GM18868 (cell line): ENCODE measurements at regions not wholly inside any gene's neighbourhood (a gene's known extent, or its start where the extent isn't known, plus 50 kb on each side); places are given as distances from the start of the nearest gene placed in this dataset.
"Not testable (repeated sequence)": the region's sequence is repeated elsewhere in the genome, so short reads cannot be mapped to it uniquely, and the experiment has no call there.

Source experiments
- ATAC-seq: cut with Tn5 transposase; IDR thresholded peaks from one replicate; pipeline ENCODE4 v1.9.1; 2021; ENCODE audit warnings: mild to moderate bottlenecking, moderate library complexity; ENCODE audit not compliant: unreplicated experiment

DNA sequence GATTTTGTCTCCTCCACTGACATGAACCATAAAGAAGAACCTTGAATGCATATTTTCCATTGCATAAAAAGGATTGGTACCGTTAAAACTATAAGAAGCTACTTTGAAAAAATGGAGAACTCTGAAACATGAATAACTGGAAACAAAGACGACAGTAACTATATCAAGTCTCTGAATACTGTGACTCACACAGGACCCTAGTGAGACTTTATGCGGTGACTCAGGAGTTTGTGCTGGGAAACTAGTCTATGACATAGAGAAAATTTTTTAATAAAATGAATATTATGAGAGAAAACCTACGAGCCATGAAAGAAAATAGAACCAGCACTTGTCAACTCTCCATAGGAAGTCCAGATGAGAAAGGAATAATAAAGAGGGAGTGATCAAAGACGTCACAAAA is 339.9 kb upstream of the ADARB2 start:
- ATAC-seq = no peak

DNA sequence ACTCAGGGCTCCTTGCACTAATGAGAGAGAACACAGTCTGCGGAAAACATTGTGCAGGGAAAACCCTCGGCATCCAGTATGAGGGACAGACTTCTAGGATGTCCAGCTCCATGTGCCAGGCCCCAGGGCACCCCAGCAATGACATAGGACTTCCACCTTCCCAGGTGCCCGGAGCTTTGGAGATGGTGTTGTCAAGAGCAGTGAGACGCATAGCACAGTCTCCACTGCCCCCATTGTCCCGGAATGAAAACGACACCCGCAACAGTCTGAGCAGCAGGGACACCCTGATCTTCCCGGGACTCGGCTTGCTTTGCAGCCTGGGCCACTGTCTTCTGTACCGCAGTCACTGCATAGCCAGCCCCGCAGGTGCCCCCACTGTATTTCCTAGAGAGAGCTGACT is 339.2 kb upstream of the ADARB2 start:
- no peak for ATAC-seq

DNA sequence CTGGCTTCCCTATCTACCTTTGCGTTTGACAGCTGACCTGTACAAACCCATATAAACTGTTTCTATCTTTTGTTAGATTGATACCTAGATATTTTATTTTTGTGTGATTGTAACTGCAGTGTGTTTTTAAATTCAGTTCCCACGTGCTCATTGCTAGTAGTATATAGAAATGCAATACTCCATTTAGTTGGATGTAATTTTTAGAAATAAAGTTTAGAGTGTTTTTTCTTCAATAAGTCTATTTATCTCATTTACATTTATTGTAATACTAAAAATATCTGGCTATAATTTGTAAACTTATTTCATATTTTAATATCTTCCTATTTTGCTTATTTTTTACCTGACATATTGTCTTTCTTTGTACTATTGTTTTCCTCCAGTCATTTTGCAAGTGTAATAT is 329.7 kb upstream of the ADARB2 start:
- ATAC-seq = no peak

DNA sequence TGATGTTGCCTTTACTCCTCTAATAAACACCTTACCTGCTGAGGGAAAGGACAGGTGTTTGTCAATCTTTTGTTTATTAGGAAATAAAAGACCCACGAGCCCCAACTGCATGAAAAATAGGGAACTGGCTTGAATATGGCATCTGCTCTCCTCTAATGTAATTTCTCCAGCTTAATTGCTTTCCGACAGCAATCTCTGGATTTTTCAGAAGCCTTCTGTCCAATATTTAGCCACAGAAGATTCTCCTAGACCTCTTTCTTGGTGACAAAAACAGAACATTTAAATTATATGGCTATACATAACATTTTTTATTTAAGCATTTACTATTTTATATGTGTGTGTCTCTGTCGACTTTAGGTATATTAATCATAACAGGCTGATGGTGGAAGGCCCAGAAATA is 317.4 kb upstream of the ADARB2 start:
- no peak for ATAC-seq

DNA sequence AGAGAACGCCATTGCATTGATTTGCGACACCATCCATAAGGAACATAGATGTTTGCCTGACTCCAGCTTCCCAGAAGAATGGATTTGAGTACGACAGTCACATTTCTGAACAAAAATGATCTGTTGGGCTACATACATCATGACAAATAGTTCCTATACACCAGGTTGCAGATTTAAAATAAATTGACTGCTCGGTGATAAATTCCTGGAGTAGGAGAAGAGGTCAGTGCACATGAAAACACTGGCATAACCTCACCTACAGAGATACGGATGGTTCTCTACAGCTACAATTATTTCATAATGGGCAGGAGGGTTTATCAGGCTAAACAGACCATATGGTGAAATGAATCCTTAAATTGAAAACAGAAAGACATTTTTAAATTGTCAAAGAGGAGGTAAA is 316.5 kb upstream of the ADARB2 start:
- ATAC-seq = no peak

DNA sequence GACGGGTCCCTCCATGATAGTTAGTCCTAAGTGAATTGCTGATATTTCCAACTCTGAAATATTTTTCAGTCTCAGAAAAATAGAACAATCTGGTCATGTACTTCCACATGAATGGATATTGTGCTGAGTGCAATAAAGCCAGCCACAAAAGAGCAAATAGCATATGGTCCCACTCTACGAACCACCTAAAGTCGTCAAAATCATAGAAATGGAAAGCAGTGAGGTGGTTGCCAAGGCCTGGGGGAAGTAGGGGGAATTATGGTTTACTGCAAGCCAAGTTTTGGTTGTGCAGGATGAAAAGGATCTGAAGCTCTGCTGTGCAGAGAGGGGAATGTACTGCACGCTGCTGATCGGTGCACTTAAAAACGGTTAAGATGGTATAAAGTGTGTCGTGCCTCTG is 313.8 kb upstream of the ADARB2 start:
- no peak for ATAC-seq

DNA sequence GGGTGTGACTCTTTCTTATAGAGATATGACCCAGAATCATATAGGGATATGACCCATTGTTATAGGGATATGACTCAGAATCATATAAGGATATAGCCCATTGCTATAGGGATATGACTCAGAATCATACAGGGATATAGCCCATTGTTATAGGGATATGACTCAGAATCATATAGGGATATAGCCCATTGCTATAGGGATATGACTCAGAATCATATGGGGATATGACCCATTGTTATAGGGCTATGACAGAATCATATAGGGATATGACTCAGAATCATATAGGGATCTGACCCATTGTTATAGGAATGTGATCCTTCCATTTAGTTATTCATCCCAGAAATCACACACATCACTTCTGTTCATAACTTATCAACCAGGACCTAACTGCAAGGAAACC is 312.2 kb upstream of the ADARB2 start:
- ATAC-seq = no peak

DNA sequence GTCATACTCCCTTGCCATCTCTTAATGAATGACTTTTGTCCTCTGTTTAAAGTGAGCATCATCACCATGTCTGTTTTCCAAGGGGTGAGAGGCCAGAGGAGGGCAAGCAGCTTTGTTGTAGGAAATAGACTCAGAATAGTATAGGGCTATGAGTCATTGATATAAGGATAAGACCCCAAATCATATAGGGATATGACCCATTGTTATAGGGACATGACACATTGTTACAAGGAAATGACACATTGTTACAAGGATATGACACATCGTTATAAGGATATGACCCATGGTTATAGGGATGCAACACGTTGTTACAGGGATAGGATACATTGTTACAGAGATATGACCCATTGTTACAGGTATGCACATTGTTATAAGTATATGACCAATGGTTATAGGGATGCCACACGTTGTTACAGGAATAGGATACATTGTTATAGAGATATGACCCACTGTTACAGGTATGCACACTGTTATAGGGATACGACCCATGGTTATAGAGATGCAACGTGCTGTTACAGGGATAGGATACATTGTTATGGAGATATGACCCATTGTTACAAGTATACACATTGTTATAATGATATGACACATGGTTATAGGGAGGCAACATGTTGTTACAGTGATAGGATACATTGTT is 311.1 kb upstream of the ADARB2 start:
- no peak for ATAC-seq

DNA sequence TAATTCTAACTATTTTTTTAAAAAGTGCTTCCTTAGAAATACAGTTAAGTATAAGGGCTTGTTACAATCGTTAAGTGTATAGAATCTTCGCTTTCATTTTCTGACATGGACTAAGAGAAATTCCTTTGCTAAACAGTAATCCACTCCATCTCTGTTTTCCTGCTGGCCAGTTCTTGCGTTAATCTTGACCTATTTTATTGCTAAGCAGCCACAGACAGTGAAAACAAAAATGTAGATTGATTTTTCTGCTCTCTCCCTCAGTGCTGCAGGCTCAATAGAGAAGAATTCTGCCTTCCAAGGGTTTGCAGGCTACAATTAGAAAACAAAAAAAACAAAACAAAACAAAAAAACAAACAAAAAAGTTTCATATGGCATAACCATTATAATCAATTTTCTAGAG is 310.4 kb upstream of the ADARB2 start:
- no peak for ATAC-seq

DNA sequence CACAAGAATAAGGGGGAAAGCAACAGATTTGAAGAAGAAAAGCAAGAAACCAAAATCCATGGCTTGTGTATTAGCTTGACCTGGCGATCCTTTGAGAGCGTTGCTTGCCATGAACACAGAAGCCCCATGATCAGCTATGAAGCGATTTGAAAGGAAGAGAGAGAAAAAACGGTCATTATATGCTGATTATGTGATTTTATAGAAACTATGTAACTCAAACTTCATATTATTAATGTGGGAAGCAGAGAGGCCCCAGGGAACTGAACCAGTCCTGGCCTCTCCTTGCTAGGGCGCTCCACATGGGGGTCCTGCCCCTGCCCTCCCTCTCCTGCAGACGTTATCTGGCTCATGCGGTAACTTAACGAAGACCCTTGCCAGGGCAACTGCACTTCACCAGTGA is 306.1 kb upstream of the ADARB2 start:
- ATAC-seq = no peak

DNA sequence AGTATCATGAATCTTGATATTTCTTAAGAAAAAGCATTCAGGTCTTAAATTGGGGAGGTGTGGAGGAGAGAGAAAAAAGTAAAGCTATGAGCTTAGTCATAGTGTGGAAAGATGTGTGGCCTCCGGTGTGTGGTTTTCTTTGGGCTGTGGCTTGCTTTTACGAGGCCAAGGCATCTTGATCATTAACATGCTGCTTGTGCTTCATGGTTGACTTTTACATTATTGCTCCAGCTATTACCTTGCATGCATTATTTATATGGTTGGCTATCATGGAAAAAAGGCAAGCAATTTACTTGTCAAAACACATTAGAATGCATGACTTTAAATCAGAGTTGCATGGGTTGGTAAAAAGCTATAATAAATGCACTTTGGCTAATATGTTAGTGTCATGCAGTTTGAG is 300.7 kb upstream of the ADARB2 start:
- no peak for ATAC-seq

DNA sequence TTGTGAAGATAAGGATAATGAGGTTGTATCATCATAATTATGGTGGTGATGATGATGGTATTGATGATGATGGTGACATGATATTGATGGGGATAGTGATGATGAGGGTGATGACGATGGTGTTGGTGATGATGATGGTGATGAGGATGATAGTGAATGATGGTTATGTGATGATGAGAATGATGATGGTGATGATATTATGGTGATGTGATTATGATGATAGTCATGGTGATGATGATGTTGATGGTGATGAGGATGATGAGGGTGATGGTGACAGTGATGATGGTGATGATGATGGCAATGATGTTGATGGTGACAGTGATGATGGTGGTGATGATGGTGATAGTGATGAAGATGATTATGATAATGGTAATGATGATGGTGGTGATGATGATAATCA is 299.9 kb upstream of the ADARB2 start:
- ATAC-seq = no peak

DNA sequence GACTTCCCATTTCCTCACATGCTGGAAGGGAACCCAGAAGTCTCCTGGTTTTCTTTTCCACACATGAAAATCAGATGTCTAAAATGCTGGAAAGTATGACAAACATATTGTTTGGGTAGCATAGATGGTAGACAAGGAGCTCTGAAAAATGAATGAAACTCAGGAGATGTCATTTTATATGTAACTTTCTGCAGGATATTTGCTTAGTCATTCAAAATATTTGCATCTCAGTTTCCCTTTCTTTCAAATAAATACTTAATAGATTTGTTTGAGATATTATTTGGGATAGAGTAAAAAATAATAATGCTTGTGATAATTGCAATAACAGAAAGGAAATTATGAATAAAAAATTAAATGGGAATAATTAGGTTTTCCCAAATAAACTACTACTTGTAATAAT is 298.9 kb upstream of the ADARB2 start:
- no peak for ATAC-seq

DNA sequence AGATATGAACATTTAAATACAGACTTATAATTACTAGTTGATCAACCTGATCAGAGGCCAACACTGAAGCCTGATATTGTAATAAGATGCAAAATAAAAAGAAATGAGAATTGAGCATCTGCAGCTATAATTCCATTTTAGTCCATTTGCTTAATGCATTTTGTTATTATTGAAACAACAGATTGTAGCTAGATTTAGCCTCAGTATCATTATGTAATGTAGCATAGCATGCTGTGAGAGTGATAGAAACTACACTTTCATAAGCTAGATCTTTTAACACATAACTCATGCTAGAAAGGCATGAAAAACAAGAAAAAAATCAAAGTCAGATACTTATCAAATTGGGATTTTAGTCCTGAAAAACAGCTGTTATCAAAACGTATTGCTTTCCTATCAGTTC is 292.7 kb upstream of the ADARB2 start:
- ATAC-seq = no peak

DNA sequence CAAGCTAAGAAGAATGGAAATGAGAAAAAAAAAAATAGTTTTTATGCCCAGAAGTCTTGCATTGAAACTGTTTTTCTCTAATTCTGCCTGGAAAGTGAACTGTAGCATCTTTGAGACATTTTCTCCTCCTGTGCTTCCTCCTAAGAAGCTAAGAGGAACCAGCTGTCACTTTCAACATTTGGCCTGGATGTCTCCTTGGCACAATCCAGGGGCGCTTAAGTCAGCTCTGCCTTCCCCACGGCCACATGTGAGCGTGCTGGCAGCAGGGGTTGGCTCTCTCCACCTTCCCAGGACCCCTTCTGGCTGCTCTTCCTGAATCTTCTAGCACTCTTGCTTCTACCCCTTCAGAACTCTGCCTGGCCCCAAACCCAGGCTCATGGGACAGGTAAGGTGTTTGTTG is 289.6 kb upstream of the ADARB2 start:
- no peak for ATAC-seq

DNA sequence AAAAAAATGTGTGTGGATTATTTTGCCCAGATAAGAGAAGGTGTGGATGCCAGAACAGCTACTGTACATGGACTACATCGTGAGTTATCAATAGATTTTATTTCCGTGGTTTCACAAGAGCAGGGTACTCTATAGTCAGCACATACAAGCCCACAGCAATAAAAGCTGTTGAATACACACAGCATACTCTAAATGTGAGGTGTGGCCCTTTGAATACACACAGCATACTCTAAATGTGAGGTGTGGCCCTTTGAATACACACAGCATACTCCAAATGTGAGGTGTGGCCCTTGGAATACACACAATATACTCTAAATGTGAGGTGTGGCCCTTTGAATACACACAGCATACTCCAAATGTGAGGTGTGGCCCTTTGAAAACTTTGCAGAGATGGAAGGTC is 287.4 kb upstream of the ADARB2 start:
- ATAC-seq = not testable (repeated sequence)

DNA sequence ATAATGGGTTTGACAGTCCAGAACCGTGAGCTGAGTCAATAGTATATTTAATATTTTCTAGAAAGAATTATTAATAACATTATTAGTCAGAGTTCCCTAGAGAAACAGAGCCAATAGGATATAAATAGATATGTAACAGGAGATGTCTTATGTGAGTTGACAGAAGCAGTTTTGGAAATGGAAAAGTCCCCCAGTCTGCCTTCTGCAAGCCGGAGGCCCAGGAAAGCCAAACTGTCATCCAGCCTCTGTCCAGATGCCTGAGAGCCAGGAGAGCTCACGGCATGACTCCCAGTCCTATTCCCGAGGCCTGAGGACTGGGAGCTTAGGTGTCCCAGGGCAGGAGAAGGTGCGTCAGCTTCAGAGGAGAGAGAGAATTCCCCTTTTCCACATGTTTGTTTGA is 286.4 kb upstream of the ADARB2 start:
- ATAC-seq = no peak

DNA sequence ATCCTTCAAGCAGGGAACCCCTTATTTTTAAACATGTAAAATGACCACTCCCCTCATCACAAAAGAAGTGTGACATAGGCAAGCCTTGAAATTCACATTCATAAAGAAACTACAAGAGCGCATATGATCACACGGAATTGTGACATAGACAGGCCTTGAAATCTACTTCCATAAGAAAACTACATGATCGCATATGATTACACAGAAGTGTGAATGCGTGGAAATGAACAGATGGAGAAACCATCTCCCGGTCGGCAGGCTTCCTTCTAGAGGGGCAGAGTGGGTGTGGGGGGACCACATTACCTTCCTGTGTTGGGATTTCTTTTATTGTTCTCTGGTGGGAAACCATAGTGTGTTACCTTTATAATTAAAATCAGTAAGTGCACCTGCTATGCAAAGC is 285.1 kb upstream of the ADARB2 start:
- no peak for ATAC-seq

DNA sequence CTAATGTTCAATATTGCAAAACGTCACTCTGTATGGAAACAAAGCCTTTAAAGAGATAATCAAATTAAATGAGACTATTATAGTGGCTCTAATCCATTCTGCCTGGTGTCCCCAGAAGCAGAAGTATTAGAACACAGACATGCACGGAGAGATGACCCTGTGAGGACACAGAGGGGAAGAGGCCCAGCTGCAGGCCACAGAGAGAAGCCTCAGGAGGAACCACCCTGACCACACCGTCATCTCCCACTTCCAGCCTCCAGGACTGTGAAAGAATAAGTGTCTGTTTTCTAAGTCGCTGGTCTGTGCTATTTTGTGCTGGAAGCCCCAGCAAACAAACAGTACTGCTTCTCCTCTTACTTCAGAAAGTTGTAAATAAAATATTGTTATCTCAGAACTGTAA is 283.5 kb upstream of the ADARB2 start:
- ATAC-seq = no peak

DNA sequence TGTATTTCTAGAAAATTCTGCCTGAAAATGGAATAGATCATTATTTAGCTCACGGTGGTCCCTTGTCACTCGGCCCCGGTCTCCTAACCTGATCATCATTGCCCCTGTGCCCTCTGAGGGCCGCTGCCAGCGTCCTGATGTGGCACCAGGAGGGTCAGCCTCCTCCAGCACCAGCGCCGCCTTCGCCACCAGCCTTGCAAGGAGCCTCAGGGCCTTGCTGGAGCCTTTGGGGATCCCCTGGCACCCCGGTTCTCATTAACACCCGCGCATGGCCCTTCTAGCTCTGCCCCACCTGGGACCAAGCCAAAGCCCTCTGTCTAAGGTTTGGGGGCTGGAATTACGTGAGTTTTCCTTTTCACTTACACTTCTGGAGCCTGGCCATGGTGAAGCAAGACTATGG is 282.5 kb upstream of the ADARB2 start:
- ATAC-seq = no peak

DNA sequence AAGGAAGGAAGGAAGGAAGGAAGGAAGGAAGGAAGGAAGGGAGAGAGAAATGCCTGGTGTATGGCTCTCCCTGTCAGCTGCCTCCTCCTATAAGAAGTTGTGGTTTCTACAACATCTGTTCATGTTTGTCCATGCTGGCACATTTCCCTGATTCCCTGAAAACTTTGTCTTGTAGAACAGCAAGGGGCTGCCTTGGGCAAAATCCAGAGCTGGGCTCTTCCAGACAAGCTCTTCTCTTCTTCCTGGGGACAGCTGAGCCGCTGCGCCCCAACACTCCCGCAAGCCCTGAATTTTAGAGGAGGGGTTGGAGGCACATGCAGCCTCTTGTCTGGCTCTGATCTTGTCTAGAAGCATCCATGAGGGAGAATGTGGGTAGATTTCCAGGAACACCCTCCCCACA is 282.0 kb upstream of the ADARB2 start:
- ATAC-seq = no peak

DNA sequence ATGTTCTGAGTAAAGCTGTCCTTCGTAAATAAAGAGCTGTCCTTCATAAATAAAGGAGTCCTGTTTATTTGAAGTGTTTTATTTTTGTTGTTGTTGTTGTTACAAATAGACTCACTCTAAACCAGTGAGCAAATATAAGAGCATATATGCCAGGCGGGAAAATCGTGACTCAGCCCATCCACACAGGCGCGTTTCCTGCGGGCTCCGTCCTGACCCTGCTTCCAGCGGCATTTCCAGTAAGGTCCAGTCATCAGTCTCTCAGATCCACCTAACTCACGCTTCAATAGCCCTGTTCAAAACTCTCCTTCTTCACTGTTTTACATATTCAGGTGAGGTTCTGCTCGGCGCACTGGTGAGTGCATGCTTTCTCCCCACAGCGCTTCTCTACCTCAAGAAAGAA is 277.2 kb upstream of the ADARB2 start:
- ATAC-seq = no peak

DNA sequence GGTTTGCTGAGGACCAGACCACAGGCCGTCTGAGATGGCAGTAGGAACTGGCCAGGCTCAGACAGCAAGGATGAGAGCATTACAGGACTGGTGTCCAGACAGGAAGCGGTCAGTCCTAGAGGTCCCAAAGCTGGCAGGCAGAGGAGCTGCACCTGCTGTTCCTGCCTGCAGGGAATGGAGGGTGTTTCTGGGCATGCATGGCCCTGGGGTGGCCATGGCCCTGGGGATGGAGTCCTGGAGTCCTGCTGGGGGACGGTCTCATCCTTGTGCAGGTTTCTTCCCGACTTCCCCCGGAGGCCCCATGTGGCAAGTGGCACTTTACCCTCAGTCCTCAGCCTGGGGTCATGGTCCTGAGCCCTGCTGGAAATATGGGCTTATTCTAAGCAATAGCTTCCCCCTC is 274.9 kb upstream of the ADARB2 start:
- no peak for ATAC-seq
